Hepatocyte (in vitro differentiated cells): ENCODE measurements at regions not wholly inside any gene's neighbourhood (a gene's known extent, or its start where the extent isn't known, plus 50 kb on each side); places are given as distances from the start of the nearest gene placed in this dataset.

Source experiments
- DNase-seq: peaks from one replicate; pipeline ENCODE4 v3.0.0-alpha.2; 2016; ENCODE audit warnings: low spot score
- H2AFZ ChIP-seq: fragments of 200-600 bp; sonication (generic); 2 replicates; pipeline ENCODE4 v1.6.0; 2016; ENCODE audit warnings: antibody characterized with exemption, mild to moderate bottlenecking
- H3K27ac ChIP-seq: fragments of 200-600 bp; sonication (generic); 2 replicates; pipeline ENCODE4 v1.5.1; 2016; ENCODE audit warnings: mild to moderate bottlenecking
- H3K27me3 ChIP-seq: fragments of 200-600 bp; sonication (generic); 2 replicates; pipeline ENCODE4 v1.6.1; 2016
- H3K36me3 ChIP-seq: fragments of 200-600 bp; sonication (generic); replicated peaks from 2 replicates; pipeline ENCODE4 v1.5.1; 2016; ENCODE audit warnings: low read depth; ENCODE audit not compliant: insufficient read depth
- H3K4me1 ChIP-seq: fragments of 200-600 bp; sonication (generic); 2 replicates; pipeline ENCODE4 v1.5.1; 2016; ENCODE audit warnings: mild to moderate bottlenecking, moderate library complexity; ENCODE audit not compliant: insufficient read depth
- H3K4me2 ChIP-seq: fragments of 200-600 bp; sonication (generic); 2 replicates; pipeline ENCODE4 v1.6.0; 2016
- H3K4me3 ChIP-seq: fragments of 200-600 bp; sonication (generic); 2 replicates; pipeline ENCODE4 v1.5.1; 2016; ENCODE audit warnings: mild to moderate bottlenecking
- H3K79me2 ChIP-seq: fragments of 200-600 bp; sonication (generic); 2 replicates; pipeline ENCODE4 v1.6.0; 2017; ENCODE audit warnings: mild to moderate bottlenecking
- H3K9me2 ChIP-seq: fragments of 200-600 bp; sonication (generic); replicated peaks from 2 replicates; pipeline ENCODE4 v1.6.0; 2017; ENCODE audit warnings: mild to moderate bottlenecking; ENCODE audit not compliant: insufficient read depth
- H3K9me3 ChIP-seq: fragments of 200-600 bp; sonication (generic); 2 replicates; pipeline ENCODE4 v1.5.1; 2016; ENCODE audit warnings: low read depth, mild to moderate bottlenecking
- H4K20me1 ChIP-seq: fragments of 200-600 bp; sonication (generic); 2 replicates; pipeline ENCODE4 v1.6.0; 2016; ENCODE audit warnings: mild to moderate bottlenecking; ENCODE audit not compliant: insufficient read depth, poor library complexity, severe bottlenecking
- EZH2 ChIP-seq: fragments of 200-600 bp; sonication (generic); IDR thresholded peaks from 2 replicates; pipeline ENCODE4 v1.6.1; 2016; ENCODE audit warnings: antibody characterized with exemption, mild to moderate bottlenecking, borderline replicate concordance
- EZH2phosphoT487 ChIP-seq: fragments of 200-600 bp; sonication (generic); IDR thresholded peaks from one replicate; pipeline ENCODE4 v1.6.1; 2018; ENCODE audit warnings: antibody characterized with exemption, mild to moderate bottlenecking, low read depth, moderate library complexity; ENCODE audit not compliant: unreplicated experiment, severe bottlenecking
- WGBS: methylation state at CpG from one replicate; pipeline ENCODE4 v1.1.6; 2016; ENCODE audit warnings: low lambda C conversion rate; ENCODE audit errors: missing lambda C conversion rate; 5-methylcytosine and 5-hydroxymethylcytosine counted together
- TF ChIP-seq, protein P1 (sequence below): fragments of 200-600 bp; sonication (generic); IDR thresholded peaks from 2 replicates; pipeline ENCODE4 v1.5.1; 2016; ENCODE audit warnings: antibody characterized with exemption, mild to moderate bottlenecking; ENCODE audit not compliant: poor library complexity

- H3K4me3 ChIP-seq = no peak overlapping the region
- no peak for DNase-seq
- no peaks in the 10 kb centered on the region for H3K27me3 ChIP-seq
- H3K27ac ChIP-seq = no peak overlapping the region
- no peak overlapping the region for H3K4me2 ChIP-seq
- 96% methylated on average over 11 of the region's 11 CpGs for WGBS
- H2AFZ ChIP-seq = no peak overlapping the region
- no peaks in the 10 kb centered on the region for H3K4me1 ChIP-seq
- no peaks in the 10 kb centered on the region for H3K9me3 ChIP-seq
- no peaks in the 10 kb centered on the region for H3K36me3 ChIP-seq
- H4K20me1 ChIP-seq = no peaks in the 10 kb centered on the region
- TF ChIP-seq EZH2 = no peak
- TF ChIP-seq, protein P1, sequence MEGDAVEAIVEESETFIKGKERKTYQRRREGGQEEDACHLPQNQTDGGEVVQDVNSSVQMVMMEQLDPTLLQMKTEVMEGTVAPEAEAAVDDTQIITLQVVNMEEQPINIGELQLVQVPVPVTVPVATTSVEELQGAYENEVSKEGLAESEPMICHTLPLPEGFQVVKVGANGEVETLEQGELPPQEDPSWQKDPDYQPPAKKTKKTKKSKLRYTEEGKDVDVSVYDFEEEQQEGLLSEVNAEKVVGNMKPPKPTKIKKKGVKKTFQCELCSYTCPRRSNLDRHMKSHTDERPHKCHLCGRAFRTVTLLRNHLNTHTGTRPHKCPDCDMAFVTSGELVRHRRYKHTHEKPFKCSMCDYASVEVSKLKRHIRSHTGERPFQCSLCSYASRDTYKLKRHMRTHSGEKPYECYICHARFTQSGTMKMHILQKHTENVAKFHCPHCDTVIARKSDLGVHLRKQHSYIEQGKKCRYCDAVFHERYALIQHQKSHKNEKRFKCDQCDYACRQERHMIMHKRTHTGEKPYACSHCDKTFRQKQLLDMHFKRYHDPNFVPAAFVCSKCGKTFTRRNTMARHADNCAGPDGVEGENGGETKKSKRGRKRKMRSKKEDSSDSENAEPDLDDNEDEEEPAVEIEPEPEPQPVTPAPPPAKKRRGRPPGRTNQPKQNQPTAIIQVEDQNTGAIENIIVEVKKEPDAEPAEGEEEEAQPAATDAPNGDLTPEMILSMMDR = no peak
- TF ChIP-seq EZH2phosphoT487 = no peak
- no peaks in the 10 kb centered on the region for H3K79me2 ChIP-seq
- H3K9me2 ChIP-seq = no peaks in the 10 kb centered on the region
Observed at GRCh38 chr20:48102076-48102787, 317.0 kb upstream of the SULF2 start.

- no peaks in the 10 kb centered on the region for H3K9me3 ChIP-seq
- H4K20me1 ChIP-seq = no peaks in the 10 kb centered on the region
- H3K27me3 ChIP-seq = no peaks in the 10 kb centered on the region
- H3K4me2 ChIP-seq = no peak overlapping the region
- H3K9me2 ChIP-seq = no peaks in the 10 kb centered on the region
- DNase-seq = no peak
- H2AFZ ChIP-seq = no peak overlapping the region
- no peaks in the 10 kb centered on the region for H3K4me1 ChIP-seq
- H3K79me2 ChIP-seq = no peaks in the 10 kb centered on the region
- no peak overlapping the region for H3K27ac ChIP-seq
- whole genome bisulfite sequencing = 91% methylated on average over 3 of the region's 3 CpGs
- H3K4me3 ChIP-seq = no peak overlapping the region
- H3K36me3 ChIP-seq = no peaks in the 10 kb centered on the region
- no peak for TF ChIP-seq EZH2
- no peak for TF ChIP-seq EZH2phosphoT487
- TF ChIP-seq, protein P1 = no peak
Observed at GRCh38 chr20:48100483-48100882, 315.2 kb upstream of the SULF2 start.

- Histone ChIP-seq H3K27ac (peak overlapping the region; percentile 64), H3K4me3 (no peak overlapping the region), H2AFZ (no peak overlapping the region), H3K9me3 (no peaks in the 10 kb centered on the region), H4K20me1 (no peaks in the 10 kb centered on the region), H3K27me3 (no peaks in the 10 kb centered on the region), H3K36me3 (no peaks in the 10 kb centered on the region), H3K9me2 (no peaks in the 10 kb centered on the region), H3K79me2 (no peaks in the 10 kb centered on the region), H3K4me2 (no peak overlapping the region), H3K4me1 (no peaks in the 10 kb centered on the region)
- 42% methylated on average over 4 of the region's 4 CpGs for WGBS
- TF ChIP-seq EZH2phosphoT487 (no peak), EZH2 (no peak)
- TF ChIP-seq, protein P1 = no peak
- DNase-seq = no peak
Observed at GRCh38 chr20:48098866-48099265, 313.6 kb upstream of the SULF2 start.
